Ishikawa (cell line): ENCODE measurements at regions not wholly inside any gene's neighbourhood (a gene's known extent, or its start where the extent isn't known, plus 50 kb on each side); places are given as distances from the start of the nearest gene placed in this dataset.

Experiments
- CEBPB ChIP-seq: IDR thresholded peaks from 2 replicates; pipeline ENCODE4 v1.6.1; 2012
- EP300 ChIP-seq: IDR thresholded peaks from 2 replicates; pipeline ENCODE4 v1.6.1; 2012; ENCODE audit warnings: borderline replicate concordance

GRCh38 chr6:22673474-22673873, 104.1 kb downstream of the HDGFL1 start:
- TF ChIP-seq CEBPB: no peak
- TF ChIP-seq EP300: no peak
